Subcutaneous abdominal adipose tissue (tissue), 5 donors: ENCODE measurements at regions not wholly inside any gene's neighbourhood (a gene's known extent, or its start where the extent isn't known, plus 50 kb on each side); places are given as distances from the start of the nearest gene placed in this dataset.
A peak's percentile ranks its signal among the peaks of the same experiment; 100 is the strongest.

Source experiments
- H3K27ac ChIP-seq: one replicate; pipeline ENCODE4 v1.7.0; 2013; ENCODE audit warnings: low read depth, mild to moderate bottlenecking, inconsistent platforms, low read length, moderate library complexity
- H3K27me3 ChIP-seq, 5 donors: one replicate each; pipeline ENCODE4 v1.7.0; 2013; ENCODE audit warnings: low read length in 5 of 5, inconsistent platforms in 1 of 5; ENCODE audit not compliant: control insufficient read depth in 5 of 5, insufficient read depth in 4 of 5
- H3K36me3 ChIP-seq, 5 donors: one replicate each; pipeline ENCODE4 v1.7.0; 2013; ENCODE audit warnings: low read length in 5 of 5; ENCODE audit not compliant: control insufficient read depth in 5 of 5, insufficient read depth in 5 of 5
- H3K4me1 ChIP-seq, 5 donors: one replicate each; pipeline ENCODE4 v1.7.0; 2013; ENCODE audit warnings: low read length in 5 of 5, mild to moderate bottlenecking in 3 of 5, moderate library complexity in 1 of 5; ENCODE audit not compliant: control insufficient read depth in 5 of 5, insufficient read depth in 5 of 5
- H3K4me3 ChIP-seq, 5 donors: one replicate each; pipeline ENCODE4 v1.7.0; 2013; ENCODE audit warnings: low read length in 5 of 5, low read depth in 1 of 5
- H3K9ac ChIP-seq, 5 donors: one replicate each; pipeline ENCODE4 v1.7.0; 2013; ENCODE audit warnings: low read length in 5 of 5, mild to moderate bottlenecking in 4 of 5, moderate library complexity in 3 of 5
- H3K9me3 ChIP-seq, 5 donors: one replicate each; pipeline ENCODE4 v1.7.0; 2013; ENCODE audit warnings: low read length in 5 of 5; ENCODE audit not compliant: control insufficient read depth in 5 of 5
- donor health status: healthy.
- donor health status: healthy.
- donor health status: healthy.
- donor health status: healthy.
- donor health status: healthy.

- Histone ChIP-seq H3K9ac (peak overlapping the region in 3 of 5 donors; percentile 49 to 83 (median 68)), H3K27me3 (no peaks in the 10 kb centered on the region), H3K4me3 (no peak overlapping the region), H3K36me3 (no peaks in the 10 kb centered on the region), H3K27ac (peak overlapping the region; percentile 96), H3K4me1 (peaks cover 0 to 52% (median 30%) of the 10 kb centered on the region in 5 donors), H3K9me3 (no peaks in the 10 kb centered on the region)
Measured at GRCh38 chr6:104603108-104603745, 256.5 kb downstream of the HACE1 start.

GRCh38 chr6:104601721-104602120 is 258.0 kb downstream of the HACE1 start:
- H3K27me3 ChIP-seq: no peaks in the 10 kb centered on the region
- peaks cover 0 to 46% (median 24%) of the 10 kb centered on the region in 5 donors for H3K4me1 ChIP-seq
- peak overlapping the region; percentile 96 for H3K27ac ChIP-seq
- H3K36me3 ChIP-seq: no peaks in the 10 kb centered on the region
- H3K4me3 ChIP-seq: no peak overlapping the region
- peak overlapping the region in 3 of 5 donors; percentile 41 to 83 (median 74) for H3K9ac ChIP-seq
- no peaks in the 10 kb centered on the region for H3K9me3 ChIP-seq

GRCh38 chr6:104601131-104601651 is 258.5 kb downstream of the HACE1 start:
- Histone ChIP-seq H3K36me3 (no peaks in the 10 kb centered on the region), H3K27me3 (no peaks in the 10 kb centered on the region), H3K9me3 (no peaks in the 10 kb centered on the region), H3K4me3 (no peak overlapping the region), H3K4me1 (peaks cover 0 to 46% (median 27%) of the 10 kb centered on the region in 5 donors), H3K9ac (peak overlapping the region in 3 of 5 donors; percentile 16 to 83 (median 41)), H3K27ac (peak overlapping the region; percentile 96)

GRCh38 chr6:104600639-104600931 is 259.1 kb downstream of the HACE1 start:
- Histone ChIP-seq H3K9ac (peak overlapping the region in 1 of 5 donors; percentile 83), H3K27ac (peak overlapping the region; percentile 96), H3K36me3 (no peaks in the 10 kb centered on the region), H3K9me3 (no peaks in the 10 kb centered on the region), H3K27me3 (no peaks in the 10 kb centered on the region), H3K4me1 (peaks cover 0 to 51% (median 33%) of the 10 kb centered on the region in 5 donors), H3K4me3 (no peak overlapping the region)

- H3K4me3 ChIP-seq: no peak overlapping the region
- peak overlapping the region; percentile 96 for H3K27ac ChIP-seq
- H3K4me1 ChIP-seq: peaks cover 0 to 51% (median 33%) of the 10 kb centered on the region in 5 donors
- peak overlapping the region in 1 of 5 donors; percentile 83 for H3K9ac ChIP-seq
- no peaks in the 10 kb centered on the region for H3K27me3 ChIP-seq
- H3K36me3 ChIP-seq: no peaks in the 10 kb centered on the region
- H3K9me3 ChIP-seq: no peaks in the 10 kb centered on the region
Measured at GRCh38 chr6:104599821-104600638, 259.7 kb downstream of the HACE1 start.

- no peaks in the 10 kb centered on the region for H3K36me3 ChIP-seq
- no peaks in the 10 kb centered on the region for H3K9me3 ChIP-seq
- no peak overlapping the region for H3K4me3 ChIP-seq
- H3K27me3 ChIP-seq: no peaks in the 10 kb centered on the region
- peak overlapping the region; percentile 96 for H3K27ac ChIP-seq
- peaks cover 0 to 43% (median 31%) of the 10 kb centered on the region in 5 donors for H3K4me1 ChIP-seq
- peak overlapping the region in 1 of 5 donors; percentile 34 for H3K9ac ChIP-seq
Measured at GRCh38 chr6:104597541-104598050, 262.1 kb downstream of the HACE1 start.

GRCh38 chr6:104596091-104596490 is 263.6 kb downstream of the HACE1 start:
- H3K9ac ChIP-seq: no peak overlapping the region
- no peaks in the 10 kb centered on the region for H3K27me3 ChIP-seq
- no peaks in the 10 kb centered on the region for H3K36me3 ChIP-seq
- no peaks in the 10 kb centered on the region for H3K9me3 ChIP-seq
- H3K4me1 ChIP-seq: peaks cover 3 to 37% (median 30%) of the 10 kb centered on the region in 5 donors
- H3K27ac ChIP-seq: no peak overlapping the region
- H3K4me3 ChIP-seq: no peak overlapping the region

GRCh38 chr6:104595311-104595820 is 264.4 kb downstream of the HACE1 start:
- Histone ChIP-seq H3K9ac (no peak overlapping the region), H3K27ac (peak overlapping the region; percentile 25), H3K36me3 (no peaks in the 10 kb centered on the region), H3K9me3 (no peaks in the 10 kb centered on the region), H3K27me3 (no peaks in the 10 kb centered on the region), H3K4me1 (peaks cover 3 to 32% (median 26%) of the 10 kb centered on the region in 5 donors), H3K4me3 (no peak overlapping the region)

GRCh38 chr6:104591573-104592334 is 268.0 kb downstream of the HACE1 start:
- Histone ChIP-seq H3K4me3 (no peak overlapping the region), H3K36me3 (no peaks in the 10 kb centered on the region), H3K9ac (peak overlapping the region in 3 of 5 donors; percentile 10 to 57 (median 47)), H3K4me1 (peaks cover 2 to 24% (median 20%) of the 10 kb centered on the region in 5 donors), H3K27me3 (no peaks in the 10 kb centered on the region), H3K9me3 (no peaks in the 10 kb centered on the region), H3K27ac (peak overlapping the region; percentile 88)
